ENCODE measurements at regions not wholly inside any gene's neighbourhood (a gene's known extent, or its start where the extent isn't known, plus 50 kb on each side); places are given as distances from the start of the nearest gene placed in this dataset.
"Not testable (repeated sequence)": the region's sequence is repeated elsewhere in the genome, so short reads cannot be mapped to it uniquely, and the experiment has no call there.

DNA sequence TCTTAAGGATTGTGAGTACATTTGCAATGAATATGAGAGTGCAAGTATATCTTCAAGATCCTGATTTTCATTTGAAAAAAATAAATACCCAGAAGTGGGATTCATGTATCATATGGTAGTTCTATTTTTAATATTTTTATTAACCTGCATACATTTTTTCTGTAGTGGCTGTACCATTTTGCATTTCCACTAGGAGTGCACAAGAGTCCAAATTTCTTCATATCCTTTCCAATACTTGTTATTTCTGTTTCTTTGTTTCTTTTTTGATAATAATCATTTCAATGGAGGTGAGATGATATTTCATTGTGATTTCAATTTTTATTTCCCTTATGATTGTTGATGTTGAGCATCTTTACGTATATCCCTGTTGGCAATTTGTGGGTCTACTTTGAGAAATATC is 759.8 kb upstream of the CNTN5 start:
- DNase-seq, result no peak

- no peak for DNase-seq
Measured at GRCh38 chr11:98277251-98277912, 743.4 kb upstream of the CNTN5 start.

DNA sequence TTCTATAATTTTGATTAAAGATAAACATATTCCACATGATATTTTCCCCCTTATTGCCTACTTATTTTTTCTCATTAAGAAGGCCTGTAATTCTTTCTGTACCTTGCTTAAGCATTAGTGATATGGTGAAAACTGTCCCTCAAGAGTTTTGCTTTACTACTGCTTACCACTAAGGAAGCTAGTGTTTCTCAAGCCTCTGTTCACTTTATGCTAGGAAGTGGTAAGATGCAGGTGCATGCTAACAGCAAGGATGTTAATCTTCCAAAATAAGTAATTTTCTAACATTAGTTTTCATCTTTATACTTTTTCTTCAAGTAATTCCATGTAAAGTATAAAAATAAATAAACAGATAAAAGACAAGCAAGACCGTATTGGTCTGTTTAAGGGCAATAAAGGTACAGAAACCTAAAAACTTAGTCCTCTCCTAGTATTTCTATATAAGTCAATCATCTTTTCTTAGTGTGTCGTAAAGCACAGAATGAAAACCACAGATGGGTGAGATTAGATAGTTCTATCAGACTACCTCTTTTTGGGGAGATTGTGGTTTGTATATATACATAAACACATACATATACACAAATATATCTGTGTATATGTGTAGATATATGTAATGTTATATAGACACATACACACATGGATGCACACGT is 731.0 kb upstream of the CNTN5 start:
- no peak for DNase-seq

DNA sequence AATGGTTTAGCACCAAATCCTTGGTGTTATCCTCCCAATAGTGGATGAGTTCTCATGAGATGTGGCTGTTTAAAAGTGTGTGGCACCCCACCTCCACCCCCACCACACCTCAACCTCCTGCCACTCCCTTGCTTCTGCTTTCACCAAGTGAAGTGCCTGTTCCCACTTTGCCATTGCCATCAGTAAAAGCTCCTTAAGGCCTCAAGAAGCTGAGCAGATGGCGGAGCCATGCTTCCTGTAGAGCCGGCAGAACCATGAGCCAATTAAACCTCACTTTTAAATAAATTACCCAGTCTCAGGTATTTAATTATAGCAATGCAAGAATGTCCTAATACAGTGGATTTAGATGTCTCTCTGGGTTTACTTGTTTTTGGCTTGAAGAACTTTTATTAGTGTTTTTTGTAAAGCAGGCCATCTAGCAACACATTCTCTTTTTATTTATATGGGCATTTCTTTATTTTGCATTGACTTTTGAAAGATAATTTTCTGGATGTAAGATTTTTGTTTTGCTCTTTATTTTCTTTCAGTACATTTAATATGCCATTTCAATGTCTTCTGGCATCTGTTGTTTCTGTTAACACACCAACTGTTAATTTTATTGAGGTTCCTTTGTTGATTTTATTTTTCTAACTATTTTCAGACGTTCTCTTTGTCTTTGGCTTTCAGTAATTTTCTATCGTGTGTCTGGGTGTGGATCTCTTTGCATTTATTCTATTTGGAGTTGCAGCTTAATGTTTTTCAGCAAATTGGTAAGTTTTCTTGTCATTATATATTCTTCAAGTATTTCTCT is 724.5 kb upstream of the CNTN5 start:
- DNase-seq, result no peak

GRCh38 chr11:98300719-98301118 is 720.0 kb upstream of the CNTN5 start:
- DNase-seq, result no peak

DNA sequence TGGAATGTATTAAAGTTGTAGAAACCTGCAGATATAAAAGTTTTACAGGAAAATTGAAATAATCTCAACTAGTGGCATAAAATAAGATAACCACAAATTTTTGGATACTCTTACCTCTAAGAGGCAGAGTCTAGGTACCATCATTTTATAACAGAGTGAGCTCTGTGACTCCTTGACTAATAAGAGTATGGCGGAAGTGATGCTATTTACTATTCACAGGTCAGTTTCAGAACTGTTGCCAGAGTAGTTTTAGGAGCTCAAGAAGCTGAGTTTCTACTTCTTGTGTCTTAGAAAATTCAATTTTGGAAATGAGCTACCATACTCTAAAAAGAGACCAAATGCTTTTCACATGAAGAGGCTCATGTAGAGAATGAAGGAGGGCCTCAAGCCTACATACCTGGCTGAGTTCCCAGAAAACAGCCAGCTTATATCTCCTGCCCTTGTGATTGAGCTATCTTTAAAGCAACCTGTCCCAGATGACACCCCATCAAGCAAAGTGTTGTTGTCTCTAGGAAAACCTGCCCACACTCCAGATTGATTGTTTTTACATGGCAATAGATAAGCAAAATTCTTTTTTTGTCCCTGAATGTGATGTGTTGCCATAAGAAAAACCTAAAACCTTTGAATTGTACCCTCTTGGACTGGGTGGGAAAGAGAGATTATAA is 712.8 kb upstream of the CNTN5 start:
- no peak for DNase-seq

DNA sequence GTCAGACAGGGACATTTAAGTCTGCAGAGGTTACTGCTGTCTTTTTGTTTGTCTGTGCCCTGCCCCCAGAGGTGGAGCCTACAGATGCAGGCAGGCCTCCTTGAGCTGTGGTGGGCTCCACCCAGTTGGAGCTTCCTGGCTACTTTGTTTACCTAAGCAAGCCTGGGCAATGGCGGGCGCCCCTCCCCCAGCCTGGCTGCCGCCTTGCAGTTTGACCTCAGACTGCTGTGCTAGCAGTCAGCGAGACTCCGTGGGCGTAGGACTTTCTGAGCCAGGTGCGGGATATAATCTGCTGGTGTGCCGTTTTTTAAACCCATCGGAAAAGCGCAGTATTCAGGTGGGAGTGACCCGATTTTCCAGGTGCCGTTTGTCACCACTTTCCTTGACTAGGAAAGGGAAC is 690.4 kb upstream of the CNTN5 start:
- DNase-seq, result not testable (repeated sequence)

GRCh38 chr11:98358551-98358950 is 662.2 kb upstream of the CNTN5 start:
- DNase-seq, result no peak

DNA sequence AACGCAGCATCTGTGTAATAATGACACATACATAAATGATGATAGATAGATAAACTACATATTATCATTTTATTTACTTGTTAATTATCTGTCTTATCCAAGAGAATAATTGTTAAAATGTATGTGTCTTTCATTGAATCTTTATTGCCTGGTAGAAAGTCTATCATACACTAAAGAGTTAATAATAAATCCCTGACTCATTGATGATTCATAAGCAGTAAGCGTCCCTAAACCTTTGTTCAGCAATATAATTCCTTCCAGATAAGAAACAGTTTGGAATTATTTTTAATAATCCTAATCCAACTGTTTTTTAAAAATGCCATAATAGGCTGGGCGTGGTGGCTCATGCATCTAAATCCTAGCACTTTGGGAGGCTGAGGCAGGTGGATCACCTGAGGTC is 655.6 kb upstream of the CNTN5 start:
- DNase-seq, result no peak

GRCh38 chr11:98365941-98366340 is 654.8 kb upstream of the CNTN5 start:
- no peak for DNase-seq

- no peak for DNase-seq
Measured at GRCh38 chr11:98390391-98390790, 630.4 kb upstream of the CNTN5 start.

DNA sequence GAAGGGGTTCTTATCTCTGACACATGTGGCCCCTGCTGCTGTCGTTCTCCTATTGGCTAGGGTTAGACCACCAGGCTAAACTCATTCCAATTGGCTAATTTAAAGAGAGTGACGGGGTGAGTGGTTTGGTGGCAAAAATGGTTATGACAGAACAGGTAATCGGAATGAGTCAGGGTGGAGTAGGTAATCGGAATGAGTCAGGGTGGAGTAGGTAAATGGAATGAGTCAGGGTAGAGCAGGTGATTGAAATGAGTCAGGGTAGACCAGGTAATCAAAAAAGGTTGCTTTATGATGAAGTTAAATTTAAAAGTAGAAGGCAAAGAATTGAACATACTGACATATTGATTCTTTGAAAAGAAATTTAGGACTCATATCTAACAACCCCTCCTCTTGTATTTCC is 626.2 kb upstream of the CNTN5 start:
- not testable (repeated sequence) for DNase-seq

- no peak for DNase-seq
Measured at GRCh38 chr11:98398508-98398907, 622.2 kb upstream of the CNTN5 start.

- DNase-seq, result no peak
Measured at GRCh38 chr11:98409069-98409468, 611.7 kb upstream of the CNTN5 start.

DNA sequence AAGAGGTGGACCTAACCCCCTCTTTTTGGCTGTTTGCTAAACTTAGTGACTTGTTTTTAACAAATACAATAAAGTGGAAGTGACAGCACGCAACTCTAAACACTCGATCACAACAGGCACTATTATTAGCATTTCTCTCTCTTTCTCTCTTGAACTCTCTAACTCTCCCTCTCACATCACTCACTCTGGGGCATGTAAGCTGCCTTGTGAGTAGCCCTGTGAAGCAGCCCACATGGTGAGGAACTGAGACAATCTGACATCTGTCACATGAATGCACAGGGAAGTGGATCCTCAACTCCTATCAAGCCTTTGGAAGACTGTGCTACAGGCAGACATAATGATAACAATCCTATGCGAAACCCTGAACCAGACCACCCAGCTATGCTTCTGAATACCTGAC is 609.0 kb upstream of the CNTN5 start:
- no peak for DNase-seq

GRCh38 chr11:98417256-98417755 is 603.4 kb upstream of the CNTN5 start:
- DNase-seq, result no peak

DNA sequence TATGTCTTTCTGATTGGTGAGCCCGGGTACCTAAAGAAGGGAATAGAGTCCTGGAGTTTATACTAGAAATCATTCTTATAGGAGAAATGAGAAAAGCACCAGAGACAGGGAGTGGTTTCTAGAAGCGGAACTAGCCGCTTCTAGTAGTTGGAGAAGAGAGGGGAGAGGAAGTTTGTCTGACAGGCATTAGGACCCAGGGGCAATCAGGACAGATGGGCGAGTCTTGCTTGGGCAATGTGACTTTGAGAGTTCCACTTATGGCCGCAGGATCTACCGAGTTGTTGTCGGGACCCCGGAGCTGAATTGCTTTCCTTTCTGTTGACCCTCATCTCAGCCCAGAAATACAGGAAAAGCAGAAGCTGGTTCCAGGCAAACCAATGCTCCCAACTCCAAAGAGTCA is 596.8 kb upstream of the CNTN5 start:
- no peak for DNase-seq

- not testable (repeated sequence) for DNase-seq
Measured at GRCh38 chr11:98424773-98425172, 596.0 kb upstream of the CNTN5 start.

GRCh38 chr11:98431463-98432359 is 589.0 kb upstream of the CNTN5 start:
- no peak for DNase-seq

DNA sequence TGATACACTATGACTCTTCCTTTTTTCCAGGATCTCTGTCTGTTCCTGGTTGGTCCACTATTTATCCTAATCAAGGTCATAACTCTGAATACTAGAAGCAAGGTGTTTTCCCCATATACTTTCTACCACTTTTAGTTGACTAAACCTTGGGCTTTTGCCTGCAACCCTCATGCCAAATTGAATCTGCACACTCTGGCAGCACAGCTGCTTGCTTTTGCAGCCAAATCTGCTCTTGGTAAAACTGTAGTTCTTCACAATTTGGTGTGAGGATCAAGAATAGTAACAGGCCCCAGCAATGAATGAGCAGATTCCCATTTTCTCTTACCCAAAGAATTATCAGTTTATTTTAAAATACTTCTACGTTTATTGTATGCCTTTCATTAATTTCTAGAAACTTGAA is 586.5 kb upstream of the CNTN5 start:
- no peak for DNase-seq

- DNase-seq, result no peak
Measured at GRCh38 chr11:98453378-98453777, 567.4 kb upstream of the CNTN5 start.

All from T-helper 1 cell (primary cell).